A549 (cell line): ENCODE measurements at regions not wholly inside any gene's neighbourhood (a gene's known extent, or its start where the extent isn't known, plus 50 kb on each side); places are given as distances from the start of the nearest gene placed in this dataset.

Experiments used
- ATAC-seq, 2 experiments: fragments of 200-7000 bp in 1 of 2; fragments of >200 bp in 1 of 2; cut with Nextera tagmentation in 1 of 2; cut with Tn5 transposase in 1 of 2; 3 replicates each; pipeline versions ENCODE4 v1.8.0 to v1.9.1; 2018 to 2020; ENCODE audit warnings: mild to moderate bottlenecking in 1 of 2, moderate library complexity in 1 of 2
- CTCF ChIA-PET: fragments of 300-600 bp; sonication (Branson Sonifier 250); formaldehyde crosslinking; extraction: SDS; loops from one replicate; lab custom pipeline; 2021; ENCODE audit warnings: antibody characterized with exemption, inconsistent platforms; lab: Yijun Ruan, JAX
- POLR2A ChIA-PET: fragments of 350-600 bp; formaldehyde crosslinking; extraction: SDS; loops from one replicate; lab custom pipeline; 2021; ENCODE audit warnings: antibody characterized with exemption, inconsistent platforms; lab: Yijun Ruan, JAX
- DNase-seq, 2 experiments: peaks; one replicate each; pipeline versions ENCODE4 v3.0.0 to v3.0.0-alpha.2; 2011 to 2016; ENCODE audit warnings: low read depth in 1 of 2, low spot score in 1 of 2
- FAIRE-seq: peaks from 2 replicates; lab custom pipeline; 2011; peaks lifted over from hg19 to GRCh38; lab: Jason Lieb, UNC
- H3K27ac ChIP-seq, 2 experiments: fragments of >200 bp; sonication (Bioruptor Twin); formaldehyde crosslinking; 3 replicates each; pipeline ENCODE4 v1.5.1; 2016 to 2017
- H3K4me1 ChIP-seq: fragments of >200 bp; sonication (Bioruptor Twin); formaldehyde crosslinking; 3 replicates; pipeline ENCODE4 v1.6.1; 2016
- H3K4me2 ChIP-seq: fragments of >200 bp; sonication (Bioruptor Twin); formaldehyde crosslinking; 3 replicates; pipeline ENCODE4 v1.6.1; 2016
- H3K4me3 ChIP-seq: fragments of >200 bp; sonication (Bioruptor Twin); formaldehyde crosslinking; 3 replicates; pipeline ENCODE4 v1.5.1; 2016
- H3K9me3 ChIP-seq: fragments of >200 bp; sonication (Bioruptor Twin); formaldehyde crosslinking; 3 replicates; pipeline ENCODE4 v1.6.1; 2016
- BCL3 ChIP-seq: fragments of >200 bp; sonication (Bioruptor Twin); formaldehyde crosslinking; IDR thresholded peaks from 3 replicates; pipeline ENCODE4 v1.6.1; 2016
- CBX2 ChIP-seq: fragments of 200-600 bp; sonication (generic); IDR thresholded peaks from 2 replicates; pipeline ENCODE4 v1.6.1; 2016; ENCODE audit warnings: low read depth, mild to moderate bottlenecking, borderline replicate concordance
- CHD2 ChIP-seq: fragments of 150-350 bp; IDR thresholded peaks from 2 replicates; pipeline ENCODE4 v1.6.1; 2014; ENCODE audit warnings: low read length; ENCODE audit not compliant: partially characterized antibody
- EHF ChIP-seq: fragments of 250-450 bp; sonication (Bioruptor Pico); IDR thresholded peaks from 2 replicates; pipeline ENCODE4 v1.5.0; 2020; ENCODE audit warnings: mild to moderate bottlenecking
- EP300 ChIP-seq, 2 experiments: fragments of >200 bp; sonication (Bioruptor Twin); formaldehyde crosslinking; IDR thresholded peaks; 2 replicates in 1 of 2; 3 replicates in 1 of 2; pipeline ENCODE4 v1.6.1; 2016 to 2017
- ESRRA ChIP-seq: fragments of 150-350 bp; IDR thresholded peaks from 2 replicates; pipeline ENCODE4 v1.6.1; 2014; ENCODE audit warnings: mild to moderate bottlenecking, low read length, borderline replicate concordance
- FOSL2 ChIP-seq, 2 experiments: fragments of 450-650 bp in 1 of 2; fragments of >200 bp in 1 of 2; sonication (Bioruptor Twin) in 1 of 2; formaldehyde crosslinking; IDR thresholded peaks; 2 replicates each; pipeline versions ENCODE4 v1.5.0 to v1.6.1; 2016 to 2020; ENCODE audit warnings: mild to moderate bottlenecking in 1 of 2, moderate library complexity in 1 of 2
- FOXS1 ChIP-seq: fragments of 250-450 bp; sonication (Bioruptor Pico); IDR thresholded peaks from 2 replicates; pipeline ENCODE4 v1.5.0; 2020; ENCODE audit warnings: mild to moderate bottlenecking, moderate library complexity
- GATA3 ChIP-seq: IDR thresholded peaks from 2 replicates; pipeline ENCODE4 v1.6.1; 2012; ENCODE audit warnings: borderline replicate concordance
- HDAC2 ChIP-seq: fragments of 200-600 bp; sonication (generic); IDR thresholded peaks from 2 replicates; pipeline ENCODE4 v1.6.1; 2016
- HES2 ChIP-seq: fragments of >200 bp; sonication (Bioruptor Twin); formaldehyde crosslinking; IDR thresholded peaks from 2 replicates; pipeline ENCODE4 v1.6.1; 2016
- HEYL ChIP-seq: fragments of 250-450 bp; sonication (Bioruptor Pico); IDR thresholded peaks from 2 replicates; pipeline ENCODE4 v1.8.0; 2021; ENCODE audit warnings: mild to moderate bottlenecking, moderate library complexity
- HOXB13 ChIP-seq: fragments of 250-450 bp; sonication (Bioruptor Pico); IDR thresholded peaks from 2 replicates; pipeline ENCODE4 v1.5.0; 2020; ENCODE audit warnings: low read depth, mild to moderate bottlenecking, moderate library complexity
- HOXB5 ChIP-seq: fragments of 250-450 bp; sonication (Bioruptor Pico); IDR thresholded peaks from 2 replicates; pipeline ENCODE4 v1.5.0; 2020; ENCODE audit warnings: mild to moderate bottlenecking, moderate library complexity
- KDM1A ChIP-seq: fragments of 200-600 bp; sonication (generic); IDR thresholded peaks from 2 replicates; pipeline ENCODE4 v1.6.1; 2016; ENCODE audit warnings: low read depth, mild to moderate bottlenecking
- MAZ ChIP-seq: fragments of 150-350 bp; IDR thresholded peaks from 2 replicates; pipeline ENCODE4 v1.6.1; 2014; ENCODE audit warnings: antibody characterized with exemption, low read depth, low read length, borderline replicate concordance
- NFE2L2 ChIP-seq: fragments of 150-350 bp; conservative IDR thresholded peaks from 2 replicates; pipeline ENCODE4 v1.6.1; 2014; ENCODE audit warnings: low read length
- NPAS2 ChIP-seq: fragments of 250-450 bp; sonication (Bioruptor Pico); IDR thresholded peaks from 2 replicates; pipeline ENCODE4 v1.8.0; 2022; ENCODE audit warnings: mild to moderate bottlenecking, moderate library complexity, borderline replicate concordance
- POLR2AphosphoS2 ChIP-seq: conservative IDR thresholded peaks from 2 replicates; pipeline ENCODE4 v1.6.1; 2012; ENCODE audit warnings: low read length, improper control_type of control experiment, inconsistent platforms
- RARB ChIP-seq: fragments of 250-450 bp; sonication (Bioruptor Pico); IDR thresholded peaks from 2 replicates; pipeline ENCODE4 v1.8.0; 2021; ENCODE audit warnings: mild to moderate bottlenecking, moderate library complexity
- RCOR1 ChIP-seq: fragments of 150-350 bp; IDR thresholded peaks from 2 replicates; pipeline ENCODE4 v1.6.1; 2014; ENCODE audit warnings: antibody characterized with exemption, low read length, low read depth
- RFX5 ChIP-seq: fragments of 450-650 bp; IDR thresholded peaks from 2 replicates; pipeline ENCODE4 v1.7.1; 2014; ENCODE audit warnings: antibody characterized with exemption, mild to moderate bottlenecking, moderate library complexity
- RNF2 ChIP-seq: fragments of 200-600 bp; sonication (generic); IDR thresholded peaks from 2 replicates; pipeline ENCODE4 v1.6.1; 2016; ENCODE audit warnings: low read depth, mild to moderate bottlenecking, antibody characterized with exemption, moderate library complexity, borderline replicate concordance
- SREBF2 ChIP-seq: fragments of 450-650 bp; IDR thresholded peaks from 2 replicates; pipeline ENCODE4 v1.6.1; 2014; ENCODE audit warnings: mild to moderate bottlenecking, moderate library complexity
- TFCP2L1 ChIP-seq: fragments of 250-450 bp; sonication (Bioruptor Pico); IDR thresholded peaks from 2 replicates; pipeline ENCODE4 v1.5.0; 2021; ENCODE audit warnings: mild to moderate bottlenecking
- TP53 ChIP-seq: fragments of 250-450 bp; sonication (Bioruptor Pico); IDR thresholded peaks from 2 replicates; pipeline ENCODE4 v1.5.0; 2021; ENCODE audit warnings: mild to moderate bottlenecking, moderate library complexity
- USF2 ChIP-seq: fragments of 450-650 bp; IDR thresholded peaks from 2 replicates; pipeline ENCODE4 v1.6.1; 2014; ENCODE audit warnings: antibody characterized with exemption
- ZC3H11A ChIP-seq: fragments of 450-650 bp; IDR thresholded peaks from 2 replicates; pipeline ENCODE4 v1.6.1; 2014; ENCODE audit warnings: antibody characterized with exemption, mild to moderate bottlenecking
- ZSCAN20 ChIP-seq: fragments of 250-450 bp; sonication (Bioruptor Pico); IDR thresholded peaks from 2 replicates; pipeline ENCODE4 v1.8.0; 2022; ENCODE audit warnings: mild to moderate bottlenecking, moderate library complexity
- WGBS: methylation state at CpG from one replicate; pipeline ENCODE4 v1.1.6; 2017; ENCODE audit errors: missing lambda C conversion rate; 5-methylcytosine and 5-hydroxymethylcytosine counted together

GRCh38 chr9:87214991-87215390 is 267.7 kb upstream of the GAS1 start:
- H3K9me3 ChIP-seq, result no peaks in the 10 kb centered on the region
- ATAC-seq (no peak), DNase-seq (no peak), FAIRE-seq (no peak)
- CTCF ChIA-PET, result interaction anchor here (1.5 kb wide), 1 partner anchor 10 kb away, joined by 5 read pairs; no protein-coding TSS in a partner anchor
- no peak overlapping the region for H3K4me2 ChIP-seq
- no peaks in the 10 kb centered on the region for H3K4me1 ChIP-seq
- whole genome bisulfite sequencing, result 28% methylated on average over 3 of the region's 3 CpGs
- no peak overlapping the region for H3K27ac ChIP-seq
- POLR2A ChIA-PET, result no interaction called here
- TF ChIP-seq USF2, result no peak
- TF ChIP-seq EHF, result no peak
- TF ChIP-seq ZSCAN20 (CRISPR knock-in tag), result no peak
- TF ChIP-seq TFCP2L1 (CRISPR knock-in tag), result no peak
- no peak for TF ChIP-seq GATA3
- no peak for TF ChIP-seq HES2
- no peak for TF ChIP-seq CBX2
- no peak for TF ChIP-seq MAZ
- TF ChIP-seq ZC3H11A, result no peak
- TF ChIP-seq HDAC2, result no peak
- no peak for TF ChIP-seq FOSL2 (IDR thresholded peaks at IDR 0.05)
- no peak for TF ChIP-seq FOSL2 (CRISPR knock-in tag; IDR thresholded peaks at IDR 0.05)
- TF ChIP-seq, all 56 proteins: peak for 0
- no peak overlapping the region for H3K4me3 ChIP-seq

- CTCF ChIA-PET, result no interaction called here
- no peak for FAIRE-seq
Observed at GRCh38 chr9:87216036-87216435, 268.7 kb upstream of the GAS1 start.

GRCh38 chr9:87216897-87217455 is 269.7 kb upstream of the GAS1 start:
- H3K9me3 ChIP-seq, result no peaks in the 10 kb centered on the region
- ATAC-seq (no peak), DNase-seq (no peak), FAIRE-seq (no peak)
- no peak overlapping the region for H3K4me2 ChIP-seq
- no peak overlapping the region for H3K4me3 ChIP-seq
- no peaks in the 10 kb centered on the region for H3K4me1 ChIP-seq
- ChIA-PET CTCF (interaction anchor here (0.9 kb wide), 1 partner anchor 15 kb away, joined by 3 read pairs; no protein-coding TSS in a partner anchor), POLR2A (no interaction called here)
- 7% methylated on average over 5 of the region's 5 CpGs for WGBS
- TF ChIP-seq HOXB13 (CRISPR knock-in tag) (no peak), TP53 (CRISPR knock-in tag) (no peak), EHF (no peak), HEYL (CRISPR knock-in tag) (no peak), GATA3 (no peak), NFE2L2 (no peak), USF2 (no peak), HOXB5 (CRISPR knock-in tag) (no peak), CHD2 (no peak), POLR2AphosphoS2 (no peak), ESRRA (no peak), SREBF2 (no peak), KDM1A (no peak), BCL3 (no peak)
- no peak overlapping the region for H3K27ac ChIP-seq

More at GRCh38 chr9:87216036-87216435, 268.7 kb upstream of the GAS1 start:
- Histone ChIP-seq H3K4me2 (no peak overlapping the region), H3K4me1 (no peaks in the 10 kb centered on the region), H3K27ac (no peak overlapping the region), H3K4me3 (no peak overlapping the region), H3K9me3 (no peaks in the 10 kb centered on the region)
- WGBS, result 46% methylated on average over 4 of the region's 4 CpGs
- ATAC-seq (no peak), DNase-seq (no peak)
- no peak for TF ChIP-seq RCOR1
- TF ChIP-seq SREBF2, result no peak
- no peak for TF ChIP-seq RARB (CRISPR knock-in tag)
- TF ChIP-seq CBX2, result no peak
- TF ChIP-seq RFX5, result no peak
- TF ChIP-seq FOXS1, result no peak
- no peak for TF ChIP-seq NPAS2 (CRISPR knock-in tag)
- TF ChIP-seq RNF2, result no peak
- TF ChIP-seq EP300 (IDR thresholded peaks at IDR 0.05), result no peak
- no peak for TF ChIP-seq HOXB13 (CRISPR knock-in tag)
- POLR2A ChIA-PET, result no interaction called here
